Suprapubic skin (tissue), 3 donors: ENCODE measurements at regions not wholly inside any gene's neighbourhood (a gene's known extent, or its start where the extent isn't known, plus 50 kb on each side); places are given as distances from the start of the nearest gene placed in this dataset.

Experiments used
- CTCF ChIP-seq, 2 donors: fragments of 200-600 bp in 1 of 2; fragments of 450-650 bp in 1 of 2; sonication (generic) in 1 of 2; IDR thresholded peaks; one replicate each; pipeline ENCODE4 v1.5.1; 2016 to 2019; ENCODE audit warnings: antibody characterized with exemption in 2 of 2, mild to moderate bottlenecking in 1 of 2, moderate library complexity in 1 of 2
- POLR2AphosphoS5 ChIP-seq, 3 donors: sonication (generic); formaldehyde crosslinking; IDR thresholded peaks; one replicate each; pipeline ENCODE4 v1.6.1; 2017; ENCODE audit warnings: antibody characterized with exemption in 3 of 3

- TF ChIP-seq CTCF (IDR thresholded peaks at IDR 0.05) (no peak), POLR2AphosphoS5 (IDR thresholded peaks at IDR 0.05) (no peak)
Measured at GRCh38 chrX:20515841-20516461, 249.2 kb upstream of the RPS6KA3 start.
